GM15510 (cell line): ENCODE measurements at regions not wholly inside any gene's neighbourhood (a gene's known extent, or its start where the extent isn't known, plus 50 kb on each side); places are given as distances from the start of the nearest gene placed in this dataset.

Source experiments
- POLR2A ChIP-seq: IDR thresholded peaks from 3 replicates; pipeline ENCODE4 v1.6.1; 2011; ENCODE audit warnings: borderline replicate concordance; ENCODE audit not compliant: insufficient read length; ENCODE audit errors: extremely low read depth

DNA sequence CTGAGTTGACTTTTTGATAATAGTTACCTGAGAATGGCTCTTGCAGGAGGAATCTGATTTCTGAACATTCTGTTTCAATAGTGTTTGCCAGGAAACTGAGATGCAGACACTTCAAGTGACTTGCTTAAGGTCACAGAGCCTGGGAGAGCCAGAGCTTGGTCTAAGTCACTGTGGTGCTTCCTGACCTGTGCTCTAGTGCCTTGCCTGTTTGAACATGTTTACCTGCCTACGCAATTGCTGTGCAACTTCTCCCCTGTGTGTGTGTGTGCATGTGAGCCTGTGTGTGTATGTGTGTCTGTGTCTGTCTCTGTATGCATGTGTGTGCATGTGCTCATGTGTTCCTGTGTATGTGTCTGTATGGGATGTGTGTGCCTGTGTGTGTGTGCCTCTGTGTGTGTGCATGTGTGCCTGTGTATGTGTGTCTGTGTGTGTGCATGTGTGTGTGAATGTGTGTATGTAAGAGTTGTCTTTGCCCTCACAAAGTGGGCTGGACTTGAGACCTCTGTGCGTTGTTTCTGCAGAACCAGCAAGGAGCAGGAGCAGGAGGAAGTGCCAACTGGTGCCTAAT is 185.8 kb downstream of the GADD45G start:
- no peak for TF ChIP-seq POLR2A

DNA sequence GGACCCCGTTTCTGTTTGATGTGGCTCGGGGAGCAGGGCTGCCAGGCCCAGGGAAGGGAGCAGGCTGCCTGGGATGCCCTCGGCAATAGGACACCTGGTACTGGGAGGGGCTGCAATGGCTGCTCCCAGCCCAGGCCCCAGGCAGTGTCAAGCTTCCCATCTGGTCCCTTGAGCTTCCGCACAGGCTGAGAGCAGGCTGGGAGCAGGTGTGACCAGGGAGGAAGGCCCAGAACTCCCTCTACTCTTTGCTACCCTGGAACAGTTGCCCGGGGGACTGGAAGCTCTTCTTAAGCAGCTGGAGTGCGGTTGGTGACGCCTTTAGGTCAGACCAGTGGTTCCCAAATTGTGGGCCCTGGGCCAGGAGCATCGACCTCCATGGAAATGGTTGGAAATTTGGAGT is 186.9 kb downstream of the GADD45G start:
- TF ChIP-seq POLR2A: no peak

DNA sequence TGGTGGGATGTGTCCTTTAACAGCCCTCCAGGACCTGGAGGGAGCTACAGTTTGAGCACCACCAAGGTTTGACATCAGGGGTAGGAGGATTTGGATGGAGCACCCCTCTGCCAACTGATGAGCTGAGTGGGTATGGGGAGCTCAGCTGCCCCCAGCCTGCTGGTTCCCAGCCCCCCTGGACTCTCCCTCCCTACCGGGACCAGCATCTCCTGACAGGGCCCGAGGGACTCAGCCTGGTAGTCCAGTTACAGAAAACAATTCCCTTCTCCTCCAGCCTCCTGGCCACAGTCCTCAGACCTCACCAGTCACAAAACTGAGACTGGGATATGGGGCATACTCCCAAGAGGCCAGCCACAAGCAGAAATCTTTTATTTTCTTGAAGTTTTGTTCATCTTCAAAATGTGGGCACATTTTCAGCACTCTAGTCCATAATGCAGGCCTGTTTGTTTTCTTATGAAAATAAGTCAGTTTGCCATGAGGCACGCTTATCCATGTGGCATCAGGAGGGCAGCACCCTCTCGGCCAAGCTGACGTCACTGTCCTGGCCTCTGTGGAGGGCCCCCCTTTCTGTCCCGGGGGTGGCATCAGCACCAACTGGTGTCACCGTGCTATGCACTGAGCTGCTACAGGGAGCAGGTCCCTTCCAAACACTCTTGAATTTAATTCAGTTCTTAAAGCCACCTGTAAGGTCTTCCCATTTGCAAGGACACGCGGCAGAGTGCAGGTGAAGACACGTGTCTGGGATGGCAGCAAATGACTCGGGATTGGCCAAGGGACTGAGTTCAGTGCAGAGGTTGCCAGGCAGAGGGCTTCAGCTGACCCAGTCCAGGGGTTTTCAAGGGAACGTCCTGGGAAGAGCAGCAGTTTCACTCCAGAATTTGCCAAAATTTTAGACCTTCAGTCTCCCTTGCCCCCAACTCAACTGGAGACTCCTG is 187.6 kb downstream of the GADD45G start:
- no peak for TF ChIP-seq POLR2A

DNA sequence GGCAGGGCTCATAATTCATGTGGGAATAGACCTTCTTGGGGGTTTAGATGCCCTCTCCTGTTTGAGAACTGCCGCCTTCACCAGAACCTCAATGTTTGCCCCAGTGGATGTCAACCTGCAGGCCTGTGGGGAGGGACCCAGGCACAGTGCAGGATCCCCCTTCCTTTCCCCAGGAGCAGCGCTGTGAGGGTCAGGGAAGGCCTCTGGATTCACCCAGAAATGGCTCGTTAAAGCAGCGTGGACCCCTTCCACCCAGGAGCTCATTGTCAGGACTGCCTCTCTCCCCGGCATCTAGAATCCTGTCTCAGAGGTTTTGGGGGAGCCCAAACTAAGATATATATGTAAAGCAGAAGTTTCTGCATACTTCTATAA is 188.3 kb downstream of the GADD45G start:
- no peak for TF ChIP-seq POLR2A

DNA sequence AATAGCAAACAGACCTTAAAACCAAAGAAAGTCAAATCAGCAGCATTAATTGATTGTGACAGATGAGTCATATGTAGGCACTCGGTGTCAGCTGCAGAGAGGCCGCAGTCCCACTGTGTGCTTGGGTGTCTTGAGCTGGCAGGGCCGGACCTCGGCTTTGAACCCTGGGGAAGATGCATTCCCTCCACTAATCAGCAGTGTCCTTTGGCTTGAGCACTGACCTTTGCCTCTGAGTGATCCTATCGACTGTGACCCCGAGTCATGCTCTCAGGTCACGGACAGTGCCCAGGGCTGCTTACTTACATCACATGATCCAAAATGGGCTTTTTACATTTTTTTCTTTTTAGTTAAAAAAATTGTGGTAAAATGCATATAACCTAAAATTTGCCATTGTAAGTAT is 188.7 kb downstream of the GADD45G start:
- TF ChIP-seq POLR2A: no peak

DNA sequence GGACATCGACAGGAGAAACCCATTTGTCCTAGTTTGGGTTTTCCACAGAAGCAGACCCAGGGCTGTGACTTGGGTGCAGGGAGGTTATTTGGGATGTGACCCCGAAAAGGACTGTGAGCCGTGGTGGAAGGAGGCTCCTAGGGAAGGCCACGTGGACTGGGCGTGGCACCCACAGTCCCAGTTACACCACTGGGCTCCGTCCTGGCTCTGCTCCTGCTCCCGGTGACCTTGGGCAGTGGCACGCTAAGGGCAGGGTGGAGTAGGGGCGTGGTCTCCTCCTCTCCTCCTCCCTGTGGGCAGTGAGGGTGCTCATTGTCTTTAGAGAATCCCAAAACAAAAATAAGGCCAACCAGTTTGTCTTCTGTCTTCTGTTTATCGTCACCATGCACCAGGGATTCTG is 190.1 kb downstream of the GADD45G start:
- TF ChIP-seq POLR2A: no peak

DNA sequence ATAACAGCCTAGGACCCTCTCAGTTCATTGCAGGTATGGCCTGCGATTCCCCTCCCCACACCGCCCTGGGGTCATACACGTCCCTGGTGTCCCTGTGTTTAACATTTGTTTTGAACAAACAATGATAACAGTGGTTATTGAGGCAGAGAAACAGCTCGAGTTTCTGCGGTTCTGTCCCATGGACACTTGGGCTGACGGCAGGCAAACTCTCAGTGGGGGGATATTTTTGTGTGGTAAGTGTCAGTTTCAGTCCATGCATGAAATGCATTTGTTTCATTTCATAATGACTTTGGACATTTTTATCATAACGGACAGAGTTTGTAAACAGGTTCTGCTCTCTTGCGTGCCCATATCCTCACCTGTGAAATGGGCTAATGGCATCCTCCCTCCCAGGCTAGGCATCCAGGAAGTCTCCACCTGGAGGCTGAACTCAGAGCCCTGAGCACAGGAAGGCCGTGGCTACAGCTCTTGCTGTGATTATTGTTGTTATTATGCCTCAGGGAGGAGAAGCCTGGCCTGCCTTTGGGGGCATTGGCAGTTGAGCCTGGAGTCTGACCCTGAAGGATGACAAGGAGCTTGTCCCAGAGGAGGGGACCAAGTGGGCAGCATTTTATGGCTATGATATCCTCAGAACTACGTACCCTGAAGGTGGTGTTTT is 190.9 kb downstream of the GADD45G start:
- no peak for TF ChIP-seq POLR2A

DNA sequence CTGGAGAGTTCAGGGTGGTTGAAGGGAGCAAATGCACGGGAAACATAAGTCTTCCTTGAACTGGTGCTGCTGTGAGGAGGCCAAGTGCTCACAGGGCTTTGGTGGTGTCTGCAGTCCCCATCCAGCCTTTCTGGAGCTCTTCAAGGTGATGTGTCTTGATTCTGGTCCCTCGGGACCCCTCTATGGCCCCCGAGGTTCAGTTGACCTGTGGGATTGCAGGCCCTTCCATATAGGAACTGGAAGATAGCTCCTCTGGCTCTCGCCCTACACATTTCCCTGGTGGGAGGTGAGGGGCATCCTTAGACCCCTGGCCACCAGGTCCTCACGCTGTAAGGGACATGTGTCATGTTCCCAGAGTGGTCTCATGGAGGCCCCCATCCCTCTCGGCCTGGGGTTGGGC is 191.8 kb downstream of the GADD45G start:
- no peak for TF ChIP-seq POLR2A

DNA sequence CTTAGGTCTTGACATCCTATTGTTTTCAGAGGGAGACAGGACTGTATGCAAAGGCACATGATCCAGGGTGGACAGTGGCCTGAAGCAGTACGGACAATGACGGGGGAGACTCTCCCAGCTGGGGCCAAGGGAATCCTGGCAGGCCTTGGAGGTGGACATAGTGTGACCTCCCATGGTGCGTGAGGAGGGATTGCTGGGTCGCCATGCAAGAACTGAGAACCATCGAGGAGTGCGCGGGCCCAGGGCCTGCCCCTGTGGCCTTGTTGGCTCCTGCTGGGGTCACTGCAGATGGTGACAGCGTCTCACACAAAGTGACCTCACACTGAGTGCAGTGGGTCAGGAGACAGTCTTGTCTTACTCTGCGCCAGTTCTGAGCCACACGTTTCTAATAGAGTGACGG is 192.4 kb downstream of the GADD45G start:
- TF ChIP-seq POLR2A: no peak

DNA sequence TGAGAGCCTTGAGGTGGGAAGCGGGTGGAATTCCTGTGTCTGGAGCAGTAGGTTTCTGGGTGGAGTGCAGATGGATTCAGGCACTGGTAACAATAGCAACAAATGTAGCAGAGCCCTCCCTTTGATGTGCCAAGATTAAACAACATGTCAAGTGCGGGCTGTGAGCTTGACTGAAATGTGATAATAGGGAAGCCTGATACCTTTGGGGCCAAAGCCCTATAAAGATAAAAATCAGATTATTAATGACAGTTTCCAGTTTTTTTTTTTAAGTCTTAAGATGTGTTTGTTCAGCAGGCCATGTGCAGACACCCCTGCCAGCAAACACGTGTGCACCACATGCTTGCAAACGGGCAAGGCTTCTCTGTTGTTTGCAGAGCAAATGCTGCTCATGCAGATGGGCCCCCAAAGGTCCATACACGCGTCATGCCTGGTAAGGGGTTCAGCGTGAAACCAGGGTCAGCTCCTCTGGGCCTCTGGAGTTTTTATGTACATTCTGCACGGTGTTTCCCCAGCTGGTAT is 193.2 kb downstream of the GADD45G start:
- TF ChIP-seq POLR2A: no peak

DNA sequence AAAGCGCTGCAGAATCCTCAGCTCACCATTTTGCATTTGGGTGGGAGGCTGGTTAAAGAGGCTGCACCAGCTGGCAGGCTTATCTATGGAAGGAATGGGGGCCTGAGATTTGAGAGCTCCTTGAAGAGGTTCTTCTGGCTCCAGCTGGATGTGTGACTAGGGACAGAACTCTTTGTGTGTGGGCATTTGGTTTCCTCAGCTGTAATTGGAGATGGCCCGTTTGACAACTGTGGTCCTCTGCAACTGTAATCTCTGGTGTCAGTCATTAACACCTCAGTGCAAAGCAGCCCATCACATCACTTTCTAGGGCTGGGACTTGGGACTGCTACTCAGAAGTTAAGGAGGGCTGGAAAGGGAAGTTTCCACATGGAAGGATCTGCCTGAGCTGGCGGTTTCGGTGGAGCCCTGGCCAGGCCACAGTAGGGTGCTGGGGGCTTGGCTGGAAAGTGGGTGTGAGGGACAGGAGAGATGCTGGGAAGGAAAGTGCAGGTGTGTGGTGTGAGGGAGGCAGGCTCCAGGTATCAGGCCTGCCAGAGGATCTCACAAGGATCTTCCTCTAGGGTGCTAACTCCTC is 193.8 kb downstream of the GADD45G start:
- TF ChIP-seq POLR2A: no peak

DNA sequence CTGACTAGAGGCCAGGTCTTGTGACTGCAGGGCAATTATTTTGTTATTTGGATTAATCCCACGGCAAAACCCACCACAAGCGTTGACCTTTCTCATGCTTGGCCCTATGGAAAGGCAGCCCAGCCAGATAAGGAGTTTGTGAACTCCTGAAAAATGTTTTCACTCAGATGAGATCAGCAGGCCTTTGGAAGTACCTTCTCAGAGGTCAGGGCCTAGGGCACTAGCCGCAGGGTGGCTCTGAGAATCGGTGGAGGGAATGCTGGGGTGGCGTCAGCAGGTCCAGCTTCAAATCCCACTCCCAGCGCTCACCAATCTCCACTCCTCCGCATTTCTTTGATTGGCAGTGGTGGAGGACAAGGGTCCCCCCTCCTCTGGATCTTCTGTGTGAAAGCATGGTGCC is 194.4 kb downstream of the GADD45G start:
- TF ChIP-seq POLR2A: no peak

DNA sequence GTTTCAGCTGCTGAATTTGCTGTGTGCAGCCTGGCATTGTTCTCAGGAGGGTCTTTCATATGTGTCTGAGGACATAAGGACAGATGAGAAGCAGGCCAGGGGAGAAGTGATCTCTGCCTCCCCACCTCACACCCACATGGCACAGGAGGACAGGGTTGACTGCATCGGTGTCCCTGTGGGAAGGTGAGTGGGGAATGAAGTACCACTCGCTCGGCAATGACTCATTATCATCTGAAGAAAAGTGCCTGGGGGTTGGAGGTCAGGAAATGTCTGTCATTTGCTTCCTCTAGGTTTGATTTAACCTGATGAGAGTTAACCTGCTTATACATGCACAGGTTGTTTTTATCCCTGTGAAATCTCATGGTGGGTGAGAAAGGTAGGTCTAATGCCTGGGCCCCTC is 195.0 kb downstream of the GADD45G start:
- no peak for TF ChIP-seq POLR2A

DNA sequence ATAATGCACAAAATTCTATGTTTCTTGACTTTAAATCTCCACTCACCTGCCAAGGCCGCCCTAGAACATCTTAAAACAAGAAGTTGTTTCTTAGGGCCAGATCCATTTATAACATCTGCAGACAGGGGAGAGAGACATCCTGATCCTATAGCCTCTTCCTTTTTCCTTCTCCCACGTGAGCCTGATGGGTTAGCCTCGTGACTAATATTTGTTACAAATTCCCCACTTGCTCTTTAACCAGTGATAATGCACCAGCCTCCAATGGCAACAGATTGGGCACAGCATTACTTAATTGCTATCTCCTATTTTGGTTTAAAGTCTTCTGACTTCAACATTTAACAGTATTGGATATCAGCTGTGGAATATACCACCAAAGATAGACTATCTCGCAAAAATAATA is 196.5 kb downstream of the GADD45G start:
- TF ChIP-seq POLR2A: no peak
